ENCODE measurements at regions not wholly inside any gene's neighbourhood (a gene's known extent, or its start where the extent isn't known, plus 50 kb on each side); places are given as distances from the start of the nearest gene placed in this dataset.

- TF ChIP-seq SNRNP70 (IDR thresholded peaks at IDR 0.05; ENCODE audit: low read depth, low read length) (no peak), TBL1XR1 (IDR thresholded peaks at IDR 0.05; ENCODE audit: borderline replicate concordance, low read length, partially characterized antibody) (no peak), CBFB (CRISPR knock-in tag; IDR thresholded peaks at IDR 0.05) (no peak), IRF9 (CRISPR knock-in tag; IDR thresholded peaks at IDR 0.05; ENCODE audit: borderline replicate concordance) (no peak), ZNF557 (CRISPR knock-in tag; IDR thresholded peaks at IDR 0.05) (no peak), CTCF (CRISPR knock-in tag; IDR thresholded peaks at IDR 0.05) (no peak), PBX3 (CRISPR knock-in tag; IDR thresholded peaks at IDR 0.05; ENCODE audit: borderline replicate concordance) (no peak), TBP (CRISPR knock-in tag; IDR thresholded peaks at IDR 0.05) (no peak), AHDC1 (CRISPR knock-in tag; IDR thresholded peaks at IDR 0.05; ENCODE audit: borderline replicate concordance) (no peak), SRF (IDR thresholded peaks at IDR 0.05; ENCODE audit: low read depth, low read length) (no peak)
These were observed 87.3 kb upstream of the PRLR start for GRCh38 chr5:35317586-35317985.

Measured in HepG2 (cell line).